Activated CD4-positive, alpha-beta T cell treated with anti-CD3 and anti-CD28 coated beads, Interleukin-2, amount 10 ng/mL, durations not matched to agents 7 days and 5 days (primary cell): ENCODE measurements at regions not wholly inside any gene's neighbourhood (a gene's known extent, or its start where the extent isn't known, plus 50 kb on each side); places are given as distances from the start of the nearest gene placed in this dataset.
"Not testable (repeated sequence)": the region's sequence is repeated elsewhere in the genome, so short reads cannot be mapped to it uniquely, and the experiment has no call there.

Source experiments
- CTCF ChIA-PET: fragments of 350-600 bp; sonication (Branson Sonifier 250); formaldehyde crosslinking; loops from one replicate; lab custom pipeline; 2021; ENCODE audit warnings: antibody characterized with exemption; lab: Charles Lee
- POLR2A ChIA-PET: fragments of 350-600 bp; sonication (Branson Sonifier 250); formaldehyde crosslinking; loops from one replicate; lab custom pipeline; 2021; ENCODE audit warnings: antibody characterized with exemption; lab: Charles Lee
- DNase-seq: peaks from one replicate; pipeline ENCODE4 v3.0.0-alpha.2; 2020
- H3K27ac Mint-ChIP-seq: one replicate; pipeline ENCODE4 v1.8.0; 2021; ENCODE audit warnings: mild to moderate bottlenecking, moderate library complexity, mixed read lengths
- H3K27me3 Mint-ChIP-seq: one replicate; pipeline ENCODE4 v1.8.0; 2021; ENCODE audit warnings: mixed read lengths
- H3K36me3 Mint-ChIP-seq: one replicate; pipeline ENCODE4 v1.8.0; 2021; ENCODE audit warnings: low read depth, mixed read lengths
- H3K4me1 Mint-ChIP-seq: one replicate; pipeline ENCODE4 v1.8.0; 2021; ENCODE audit warnings: mixed read lengths
- H3K4me3 Mint-ChIP-seq: one replicate; pipeline ENCODE4 v1.8.0; 2021; ENCODE audit warnings: mild to moderate bottlenecking, moderate library complexity, mixed read lengths
- H3K9me3 Mint-ChIP-seq: one replicate; pipeline ENCODE4 v1.8.0; 2021; ENCODE audit warnings: mixed read lengths

DNA sequence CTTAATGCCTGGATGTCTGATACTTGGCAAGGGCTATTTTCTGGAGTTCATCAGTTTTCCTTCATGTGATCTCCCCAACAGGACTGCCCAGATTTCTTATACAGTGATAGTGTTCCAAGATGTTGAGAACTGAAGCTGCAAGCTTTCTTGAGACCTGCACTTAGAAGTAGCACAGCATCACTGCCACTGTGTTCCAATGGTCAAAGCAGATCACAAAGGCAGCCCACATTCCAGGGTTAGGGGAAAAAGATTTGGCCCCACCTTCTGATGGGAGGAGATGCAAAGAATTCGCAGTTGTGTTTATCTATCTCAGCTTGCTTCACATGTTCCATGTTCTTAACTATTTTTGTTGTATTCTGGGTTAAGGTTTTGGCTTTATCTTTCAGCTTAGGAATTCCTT is 78.2 kb downstream of the GPX5 start:
- H3K4me1 Mint-ChIP-seq, result no peaks in the 10 kb centered on the region
- H3K27ac Mint-ChIP-seq, result no peak overlapping the region
- POLR2A ChIA-PET, result no interaction called here
- H3K4me3 Mint-ChIP-seq, result no peak overlapping the region
- no peaks in the 10 kb centered on the region for H3K9me3 Mint-ChIP-seq
- H3K36me3 Mint-ChIP-seq, result no peaks in the 10 kb centered on the region
- peaks cover 45% of the 10 kb centered on the region for H3K27me3 Mint-ChIP-seq
- no peak for DNase-seq
- CTCF ChIA-PET, result no interaction called here

DNA sequence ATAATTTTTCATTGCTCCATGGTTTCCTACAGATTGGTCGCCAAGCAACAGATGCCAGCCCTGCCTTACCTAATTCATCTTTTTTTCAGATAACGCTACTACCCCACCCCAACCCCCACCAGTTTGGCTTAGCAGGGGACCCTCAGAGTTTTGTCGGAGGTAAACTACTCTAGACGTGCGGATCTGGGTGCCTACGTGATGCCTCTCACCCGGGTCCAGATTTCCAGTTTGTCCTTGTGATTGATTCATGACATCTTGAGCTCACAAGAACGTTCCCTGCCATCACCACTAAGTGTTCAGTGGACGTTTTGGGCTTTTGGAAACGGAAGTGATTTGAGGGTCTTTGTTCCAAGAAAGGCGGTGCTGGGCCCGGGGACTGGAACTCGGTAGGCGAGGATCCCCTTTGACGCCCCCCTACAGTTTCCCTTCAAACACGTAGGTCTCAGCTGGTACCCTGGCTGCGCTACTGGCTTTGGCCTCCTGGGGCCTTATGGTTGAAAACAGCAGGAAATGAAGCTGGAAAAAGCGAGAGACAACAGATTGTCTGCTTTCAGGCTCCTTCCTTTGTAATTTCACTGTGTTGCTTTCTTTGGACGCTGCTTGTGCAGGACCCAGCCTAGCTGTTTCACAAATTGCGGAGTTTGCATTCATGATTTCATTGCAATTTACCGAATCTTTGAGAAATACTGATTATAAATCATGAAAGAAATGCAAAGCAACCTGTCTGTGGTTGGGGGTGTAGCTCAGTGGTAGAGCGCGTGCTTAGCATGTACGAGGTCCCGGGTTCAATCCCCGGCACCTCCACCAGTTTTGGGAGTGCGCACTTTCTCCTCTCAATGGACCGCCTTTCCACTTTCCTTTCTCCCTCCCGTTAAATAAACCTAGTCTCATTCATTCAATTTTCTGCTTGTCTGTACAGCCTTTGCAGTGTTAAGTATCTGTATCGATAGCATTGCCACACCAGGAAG is 81.0 kb downstream of the GPX5 start:
- CTCF ChIA-PET, result interaction anchor here (1.0 to 1.4 kb wide), 7 partner anchors 9 to 410 kb away, joined by 3 to 4 read pairs (median 4); a partner anchor contains a TSS
- peak; percentile 12 for DNase-seq
- no peak overlapping the region for H3K4me3 Mint-ChIP-seq
- H3K27ac Mint-ChIP-seq, result no peak overlapping the region
- H3K27me3 Mint-ChIP-seq, result peaks cover 53% of the 10 kb centered on the region
- POLR2A ChIA-PET, result no interaction called here
- no peaks in the 10 kb centered on the region for H3K4me1 Mint-ChIP-seq
- no peaks in the 10 kb centered on the region for H3K36me3 Mint-ChIP-seq
- H3K9me3 Mint-ChIP-seq, result no peaks in the 10 kb centered on the region

DNA sequence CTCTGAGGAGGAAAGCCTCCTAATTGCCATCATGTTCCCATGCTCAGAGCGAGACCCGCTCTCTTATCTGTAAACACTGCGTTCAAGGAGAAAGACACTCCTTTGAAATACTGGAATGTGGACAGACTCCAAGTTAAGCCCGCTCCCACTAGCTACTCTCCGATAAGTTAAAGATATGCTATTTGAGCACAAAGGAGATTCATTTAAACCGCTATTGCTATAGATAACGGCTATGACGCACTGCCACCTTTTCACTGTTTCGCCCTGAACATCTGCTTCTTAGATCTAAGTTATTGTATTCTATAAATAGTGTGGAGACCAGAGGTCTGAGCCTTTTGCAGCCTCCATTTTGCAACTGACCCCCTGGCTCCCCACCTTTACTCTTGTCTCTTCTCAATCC is 82.3 kb downstream of the GPX5 start:
- ChIA-PET CTCF (interaction anchor here (1.4 kb wide), 1 partner anchor 10 kb away, joined by 3 read pairs; no protein-coding TSS in a partner anchor), POLR2A (no interaction called here)
- H3K36me3 Mint-ChIP-seq, result no peaks in the 10 kb centered on the region
- no peak overlapping the region for H3K27ac Mint-ChIP-seq
- H3K4me3 Mint-ChIP-seq, result no peak overlapping the region
- H3K4me1 Mint-ChIP-seq, result no peaks in the 10 kb centered on the region
- H3K9me3 Mint-ChIP-seq, result no peaks in the 10 kb centered on the region
- DNase-seq, result no peak
- H3K27me3 Mint-ChIP-seq, result peaks cover 58% of the 10 kb centered on the region

DNA sequence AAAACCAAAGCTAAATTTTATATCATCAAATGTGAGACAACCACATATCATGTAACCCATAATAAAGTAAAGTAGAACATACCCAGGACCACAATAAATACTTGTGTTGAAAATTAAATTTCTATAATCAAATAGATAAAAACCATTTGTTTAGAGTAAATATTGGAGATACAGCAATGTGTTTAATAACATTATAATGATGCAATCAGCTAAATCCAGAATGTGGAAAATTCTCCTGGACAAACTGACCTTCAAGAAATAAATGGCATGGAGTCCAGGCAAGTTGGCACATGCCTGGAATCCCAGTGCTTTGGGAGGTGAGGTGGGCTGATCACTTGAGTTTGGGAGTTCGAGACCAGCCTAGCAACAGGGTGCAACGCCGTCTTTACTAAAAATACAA is 84.0 kb downstream of the GPX5 start:
- Mint-ChIP-seq H3K27me3 (peaks cover 64% of the 10 kb centered on the region), H3K9me3 (no peaks in the 10 kb centered on the region), H3K4me3 (no peak overlapping the region), H3K36me3 (no peaks in the 10 kb centered on the region), H3K4me1 (no peaks in the 10 kb centered on the region), H3K27ac (no peak overlapping the region)
- ChIA-PET POLR2A (no interaction called here), CTCF (no interaction called here)
- no peak for DNase-seq

DNA sequence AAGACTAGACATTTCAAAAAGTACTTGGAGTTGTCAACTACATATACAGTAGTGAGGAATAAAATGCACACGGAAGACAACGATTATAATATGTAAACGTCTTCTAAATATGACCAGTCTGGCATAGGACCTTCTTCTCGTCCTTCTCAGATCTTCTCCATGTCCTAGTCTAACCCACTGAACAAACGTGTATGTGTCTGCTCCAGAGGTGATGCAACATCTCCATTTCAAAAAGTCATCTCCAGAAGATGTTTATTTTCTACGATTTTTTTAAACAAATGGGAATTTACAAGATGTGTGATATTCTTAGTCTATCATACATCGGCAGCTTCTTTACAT is 89.9 kb downstream of the GPX5 start:
- DNase-seq, result no peak
- Mint-ChIP-seq H3K4me3 (no peak overlapping the region), H3K9me3 (no peaks in the 10 kb centered on the region), H3K4me1 (no peaks in the 10 kb centered on the region), H3K36me3 (no peaks in the 10 kb centered on the region), H3K27me3 (peaks cover 55% of the 10 kb centered on the region), H3K27ac (no peak overlapping the region)
- CTCF ChIA-PET, result interaction anchor here (0.6 kb wide), 1 partner anchor 9 kb away, joined by 3 read pairs; no protein-coding TSS in a partner anchor
- POLR2A ChIA-PET, result no interaction called here

DNA sequence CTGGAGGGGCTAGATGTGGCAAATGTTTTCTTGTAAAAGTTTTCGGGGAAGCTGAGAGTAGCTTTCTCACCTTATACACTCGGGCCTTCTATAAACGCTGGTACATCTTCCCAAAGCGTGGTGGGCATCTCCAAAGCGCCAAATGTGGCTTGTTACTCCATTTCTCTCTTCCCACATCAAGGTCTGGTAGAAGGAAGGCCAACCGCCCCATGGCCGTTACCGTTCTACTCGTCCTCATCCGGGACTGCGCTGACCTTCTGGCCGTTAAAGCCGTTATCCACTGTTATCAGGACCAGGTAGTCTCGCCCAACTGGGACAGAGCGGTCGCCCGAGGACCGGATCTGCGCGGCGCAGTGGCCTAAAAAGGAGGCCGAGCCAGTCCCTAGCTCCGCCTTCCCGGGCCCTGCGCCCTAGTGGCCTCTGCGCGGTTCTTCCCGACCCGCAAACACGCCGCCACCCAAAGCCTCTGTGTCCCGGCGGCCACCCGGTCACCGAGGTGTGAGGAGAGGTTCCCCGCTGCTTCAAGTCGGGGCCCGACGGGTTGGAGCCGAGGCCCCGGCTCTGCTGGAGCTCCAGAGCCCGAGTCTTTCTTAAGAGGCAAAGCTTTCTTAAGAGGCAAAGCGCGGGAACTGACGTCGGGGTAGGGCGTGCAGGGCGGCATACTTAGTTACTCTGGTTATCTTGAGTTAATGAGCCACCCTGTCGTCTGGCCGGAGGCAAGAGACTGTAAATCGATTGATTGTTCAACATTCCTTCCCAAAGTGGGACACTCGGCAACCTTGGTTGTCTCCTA is 90.5 kb downstream of the GPX5 start:
- ChIA-PET CTCF (interaction anchor here (0.6 kb wide), 1 partner anchor 9 kb away, joined by 3 read pairs; no protein-coding TSS in a partner anchor), POLR2A (no interaction called here)
- no peaks in the 10 kb centered on the region for H3K36me3 Mint-ChIP-seq
- no peaks in the 10 kb centered on the region for H3K9me3 Mint-ChIP-seq
- no peak for DNase-seq
- H3K27me3 Mint-ChIP-seq, result peaks cover 57% of the 10 kb centered on the region
- no peak overlapping the region for H3K4me3 Mint-ChIP-seq
- peaks cover 2% of the 10 kb centered on the region for H3K4me1 Mint-ChIP-seq
- no peak overlapping the region for H3K27ac Mint-ChIP-seq

DNA sequence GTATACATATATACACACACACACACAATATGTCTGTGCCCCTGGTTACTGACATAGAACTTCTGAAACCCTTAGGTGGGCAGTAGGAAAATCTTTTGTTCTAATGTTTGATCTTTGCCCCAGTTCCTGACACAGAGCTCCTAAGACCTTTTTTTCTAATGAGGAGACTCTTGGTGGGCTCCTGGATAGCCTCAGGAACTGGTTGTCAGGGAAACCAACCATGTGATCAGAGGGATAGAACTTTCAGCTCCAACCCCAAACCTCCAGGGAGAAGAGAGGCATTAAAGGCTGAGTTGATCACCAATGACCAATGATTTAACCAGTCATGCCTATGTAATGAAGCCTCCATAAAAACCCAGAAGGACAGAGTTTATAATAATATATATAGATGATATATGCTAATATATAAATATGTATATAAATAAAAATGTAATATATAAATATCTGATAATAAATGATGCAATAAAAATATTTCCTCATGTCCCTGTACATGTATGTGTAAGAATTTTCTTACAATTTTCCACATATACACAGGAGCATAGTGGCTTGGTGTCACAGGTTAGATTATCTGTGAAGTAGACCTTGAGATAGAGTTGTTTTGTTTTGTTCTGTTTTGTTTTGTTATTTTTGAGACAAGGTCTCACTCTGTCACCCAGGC is 93.3 kb downstream of the GPX5 start:
- Mint-ChIP-seq H3K27ac (no peak overlapping the region), H3K27me3 (peaks cover 50% of the 10 kb centered on the region), H3K36me3 (no peaks in the 10 kb centered on the region), H3K4me3 (no peak overlapping the region), H3K4me1 (peaks cover 4% of the 10 kb centered on the region), H3K9me3 (peaks cover 2% of the 10 kb centered on the region)
- DNase-seq, result no peak
- CTCF ChIA-PET, result no interaction called here
- POLR2A ChIA-PET, result no interaction called here

DNA sequence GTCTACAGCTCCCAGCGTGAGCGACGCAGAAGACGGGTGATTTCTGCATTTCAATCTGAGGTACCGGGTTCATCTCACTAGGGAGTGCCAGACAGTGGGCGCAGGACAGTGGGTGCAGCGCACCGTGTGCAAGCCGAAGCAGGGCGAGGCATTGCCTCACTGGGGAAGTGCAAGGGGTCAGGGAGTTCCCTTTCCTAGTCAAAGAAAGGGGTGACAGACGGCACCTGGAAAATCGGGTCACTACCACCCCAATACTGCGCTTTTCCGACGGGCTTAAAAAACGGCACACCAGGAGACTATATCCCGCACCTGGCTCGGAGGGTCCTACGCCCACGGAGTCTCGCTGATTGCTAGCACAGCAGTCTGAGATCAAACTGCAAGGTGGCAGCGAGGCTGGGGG is 95.6 kb downstream of the GPX5 start:
- POLR2A ChIA-PET, H3K4me1 Mint-ChIP-seq, H3K27ac Mint-ChIP-seq, CTCF ChIA-PET, DNase-seq, H3K9me3 Mint-ChIP-seq, H3K4me3 Mint-ChIP-seq, H3K36me3 Mint-ChIP-seq: not testable (repeated sequence)
- peaks cover 38% of the 10 kb centered on the region for H3K27me3 Mint-ChIP-seq

DNA sequence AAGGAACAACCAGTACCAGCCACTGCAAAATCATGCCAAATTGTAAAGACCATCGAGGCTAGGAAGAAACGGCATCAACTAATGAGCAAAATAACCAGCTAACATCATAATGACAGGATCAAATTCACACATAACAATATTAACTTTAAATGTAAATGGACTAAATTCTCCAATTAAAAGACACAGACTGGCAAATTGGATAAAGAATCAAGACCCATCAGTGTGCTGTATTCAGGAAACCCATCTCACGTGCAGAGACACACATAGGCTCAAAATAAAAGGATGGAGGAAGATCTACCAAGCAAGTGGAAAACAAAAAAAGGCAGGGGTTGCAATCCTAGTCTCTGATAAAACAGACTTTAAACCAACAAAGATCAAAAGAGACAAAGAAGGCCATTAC is 97.6 kb downstream of the GPX5 start:
- H3K9me3 Mint-ChIP-seq, POLR2A ChIA-PET, H3K4me3 Mint-ChIP-seq, CTCF ChIA-PET, H3K4me1 Mint-ChIP-seq, DNase-seq, H3K36me3 Mint-ChIP-seq, H3K27ac Mint-ChIP-seq: not testable (repeated sequence)
- H3K27me3 Mint-ChIP-seq, result peaks cover 35% of the 10 kb centered on the region

DNA sequence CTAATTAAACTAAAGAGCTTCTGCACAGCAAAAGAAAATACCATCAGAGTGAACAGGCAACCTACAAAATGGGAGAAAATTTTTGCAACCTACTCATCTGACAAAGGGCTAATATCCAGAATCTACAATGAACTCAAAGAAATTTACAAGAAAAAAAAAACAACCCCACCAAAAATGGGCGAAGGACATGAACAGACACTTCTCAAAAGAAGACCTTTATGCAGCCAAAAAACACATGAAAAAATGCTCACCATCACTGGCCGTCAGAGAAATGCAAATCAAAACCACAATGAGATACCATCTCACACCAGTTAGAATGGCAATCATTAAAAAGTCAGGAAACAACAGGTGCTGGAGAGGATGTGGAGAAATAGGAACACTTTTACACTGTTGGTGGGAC is 100.7 kb downstream of the GPX5 start:
- POLR2A ChIA-PET, H3K4me3 Mint-ChIP-seq, H3K9me3 Mint-ChIP-seq, H3K4me1 Mint-ChIP-seq, H3K36me3 Mint-ChIP-seq, DNase-seq, CTCF ChIA-PET, H3K27ac Mint-ChIP-seq: not testable (repeated sequence)
- H3K27me3 Mint-ChIP-seq, result peaks cover 22% of the 10 kb centered on the region

DNA sequence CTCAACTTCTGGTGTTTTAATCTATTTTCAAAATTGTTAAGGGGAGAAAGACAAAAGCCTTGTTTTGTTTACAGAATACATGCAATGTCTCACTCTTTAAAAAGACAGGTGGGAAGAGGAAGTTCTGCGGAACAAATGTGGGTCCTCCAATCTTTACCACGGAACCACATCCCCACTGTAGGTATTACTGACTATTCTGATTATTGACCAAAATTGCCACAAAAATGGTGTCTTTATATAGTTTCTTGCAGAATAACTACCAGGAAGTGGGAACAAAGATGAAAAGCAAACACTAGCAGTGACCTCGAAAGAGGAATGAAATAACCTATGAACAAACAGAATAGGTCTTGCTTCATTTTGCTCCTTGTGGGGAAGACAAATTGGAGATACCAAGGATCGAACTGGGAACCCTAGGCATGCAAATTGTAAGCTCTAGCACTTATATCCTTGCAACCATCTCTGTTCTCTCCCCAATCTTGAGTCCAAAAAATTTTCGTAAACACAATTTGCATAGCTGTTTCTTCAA is 106.7 kb downstream of the GPX5 start:
- H3K4me1 Mint-ChIP-seq, result peaks cover 25% of the 10 kb centered on the region
- H3K27ac Mint-ChIP-seq, result no peak overlapping the region
- no peak overlapping the region for H3K4me3 Mint-ChIP-seq
- ChIA-PET POLR2A (no interaction called here), CTCF (interaction anchor here (0.6 kb wide), 2 partner anchors 214 to 356 kb away, joined by 4 to 5 read pairs; no protein-coding TSS in a partner anchor)
- H3K36me3 Mint-ChIP-seq, result peaks cover 6% of the 10 kb centered on the region
- H3K9me3 Mint-ChIP-seq, result no peaks in the 10 kb centered on the region
- H3K27me3 Mint-ChIP-seq, result peaks cover 61% of the 10 kb centered on the region
- no peak for DNase-seq

DNA sequence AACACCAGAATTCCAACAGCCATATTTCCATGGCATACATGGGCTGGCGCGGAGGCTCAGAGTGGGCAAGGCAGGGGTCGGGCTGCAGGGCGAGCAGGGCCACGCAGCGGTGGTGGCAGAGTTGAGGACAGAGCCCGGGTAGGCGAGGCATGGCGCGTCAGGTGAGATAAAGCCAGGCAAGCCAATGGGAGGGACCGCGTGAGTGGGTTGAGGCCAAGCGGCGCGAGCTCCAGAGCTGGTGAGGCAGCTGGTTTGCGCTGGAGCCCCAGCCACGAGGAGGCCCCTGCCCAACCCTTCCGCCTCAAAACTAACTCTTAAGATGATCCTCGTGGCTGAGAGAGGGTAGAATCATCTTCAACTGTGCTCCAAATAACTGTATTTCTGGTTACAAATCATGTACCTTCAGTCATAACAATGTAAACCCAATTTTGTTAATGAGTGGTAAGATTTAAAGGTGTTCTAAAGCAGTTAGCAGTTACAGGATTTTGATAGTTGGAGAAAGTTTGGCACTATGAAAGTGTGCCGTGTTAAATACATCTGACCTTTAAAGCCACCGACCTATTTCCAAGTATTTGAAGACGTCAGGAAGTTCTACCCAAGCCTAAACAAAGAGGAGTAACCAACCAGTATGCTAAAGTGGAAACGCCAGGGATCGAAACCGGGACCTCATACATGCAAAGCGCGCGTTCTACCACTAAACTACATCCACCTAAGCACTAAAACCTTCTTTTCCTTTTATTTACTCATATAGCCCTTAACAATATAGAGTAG is 107.9 kb downstream of the GPX5 start:
- Mint-ChIP-seq H3K27ac (no peak overlapping the region), H3K36me3 (peaks cover 6% of the 10 kb centered on the region), H3K27me3 (peaks cover 64% of the 10 kb centered on the region), H3K4me1 (peaks cover 25% of the 10 kb centered on the region), H3K9me3 (no peaks in the 10 kb centered on the region), H3K4me3 (no peak overlapping the region)
- DNase-seq, result no peak
- CTCF ChIA-PET, result no interaction called here
- POLR2A ChIA-PET, result no interaction called here
